HG02798 (cell line): ENCODE measurements at regions not wholly inside any gene's neighbourhood (a gene's known extent, or its start where the extent isn't known, plus 50 kb on each side); places are given as distances from the start of the nearest gene placed in this dataset.
"Not testable (repeated sequence)": the region's sequence is repeated elsewhere in the genome, so short reads cannot be mapped to it uniquely, and the experiment has no call there.

Experiments used
- ATAC-seq: cut with Tn5 transposase; IDR thresholded peaks from one replicate; pipeline ENCODE4 v1.9.1; 2021; ENCODE audit warnings: mild to moderate bottlenecking; ENCODE audit not compliant: unreplicated experiment, poor library complexity

- ATAC-seq = no peak
Observed at GRCh38 chr4:97262769-97263168, 880.5 kb downstream of the STPG2 start.

- no peak for ATAC-seq
Observed at GRCh38 chr4:97270051-97270450, 873.2 kb downstream of the STPG2 start.

- ATAC-seq = no peak
Observed at GRCh38 chr4:97279391-97279790, 863.9 kb downstream of the STPG2 start.

- no peak for ATAC-seq
Observed at GRCh38 chr4:97300561-97300960, 842.7 kb downstream of the STPG2 start.

GRCh38 chr4:97305351-97305750 lies 837.9 kb downstream of the STPG2 start:
- ATAC-seq = no peak

- no peak for ATAC-seq
Observed at GRCh38 chr4:97309121-97309520, 834.2 kb downstream of the STPG2 start.

GRCh38 chr4:97317201-97317600 lies 826.1 kb downstream of the STPG2 start:
- no peak for ATAC-seq

- no peak for ATAC-seq
Observed at GRCh38 chr4:97317671-97318070, 825.6 kb downstream of the STPG2 start.

GRCh38 chr4:97325751-97326150 lies 817.5 kb downstream of the STPG2 start:
- ATAC-seq = not testable (repeated sequence)

GRCh38 chr4:97330917-97331316 lies 812.4 kb downstream of the STPG2 start:
- ATAC-seq = no peak

- ATAC-seq = no peak
Observed at GRCh38 chr4:97334348-97334747, 808.9 kb downstream of the STPG2 start.

GRCh38 chr4:97349468-97350186 lies 793.6 kb downstream of the STPG2 start:
- ATAC-seq = no peak

GRCh38 chr4:97353876-97354275 lies 789.4 kb downstream of the STPG2 start:
- ATAC-seq = no peak

- no peak for ATAC-seq
Observed at GRCh38 chr4:97359826-97360225, 783.5 kb downstream of the STPG2 start.

GRCh38 chr4:97360733-97361132 lies 782.5 kb downstream of the STPG2 start:
- no peak for ATAC-seq

- ATAC-seq = no peak
Observed at GRCh38 chr4:97367878-97368277, 775.4 kb downstream of the STPG2 start.

GRCh38 chr4:97370568-97370967 lies 772.7 kb downstream of the STPG2 start:
- no peak for ATAC-seq

- no peak for ATAC-seq
Observed at GRCh38 chr4:97374526-97374925, 768.8 kb downstream of the STPG2 start.

GRCh38 chr4:97386969-97387368 lies 756.3 kb downstream of the STPG2 start:
- ATAC-seq = no peak

GRCh38 chr4:97394653-97395052 lies 748.6 kb downstream of the STPG2 start:
- ATAC-seq = no peak

GRCh38 chr4:97396097-97396496 lies 747.2 kb downstream of the STPG2 start:
- ATAC-seq = no peak

GRCh38 chr4:97396605-97397004 lies 746.7 kb downstream of the STPG2 start:
- ATAC-seq = no peak
